ENCODE measurements at regions not wholly inside any gene's neighbourhood (a gene's known extent, or its start where the extent isn't known, plus 50 kb on each side); places are given as distances from the start of the nearest gene placed in this dataset.

- Histone ChIP-seq H3K27ac (replicated peaks; ENCODE audit: low read length) (no peak overlapping the region), H2AK5ac (ENCODE audit: low read depth, low read length) (no peak overlapping the region), H3K4me3 (ENCODE audit: low read length in 2 of 2) (no peak overlapping the region), H3K18ac (ENCODE audit: low read length) (no peak overlapping the region), H2BK12ac (ENCODE audit: low read length) (no peak overlapping the region), H3K4me2 (ENCODE audit: insufficient read depth, low read length, poor library complexity, severe bottlenecking) (no peak overlapping the region), H3K79me1 (ENCODE audit: low read depth, low read length) (no peaks in the 10 kb centered on the region), H3K36me3 (replicated peaks in 1 of 2; ENCODE audit: control insufficient read depth in 2 of 2, insufficient read depth in 2 of 2, low read length in 2 of 2) (no peaks in the 10 kb centered on the region), H2BK15ac (ENCODE audit: low read length) (no peak overlapping the region), H3K27me3 (ENCODE audit: control insufficient read depth in 3 of 3, insufficient read depth in 3 of 3, low read depth in 1 of 3, low read length in 3 of 3) (no peaks in the 10 kb centered on the region), H3K4me1 (ENCODE audit: control insufficient read depth in 2 of 2, insufficient read depth in 1 of 2, low read depth in 1 of 2, low read length in 2 of 2) (no peaks in the 10 kb centered on the region), H3K9me3 (replicated peaks in 1 of 2; ENCODE audit: control insufficient read depth in 2 of 2, insufficient read depth in 1 of 2, low read depth in 1 of 2, low read length in 2 of 2) (no peaks in the 10 kb centered on the region), H3K9ac (ENCODE audit: low read depth, low read length, poor library complexity) (no peak overlapping the region), H2AFZ (ENCODE audit: low read length) (no peak overlapping the region), H3K4ac (ENCODE audit: low read length) (no peak overlapping the region), H3K23ac (ENCODE audit: low read depth, low read length, poor library complexity) (no peak overlapping the region), H2BK5ac (ENCODE audit: low read length) (no peak overlapping the region), H2BK120ac (ENCODE audit: low read depth, low read length) (no peak overlapping the region), H4K91ac (ENCODE audit: low read depth, low read length, poor library complexity) (no peak overlapping the region), H4K8ac (ENCODE audit: low read depth, low read length) (no peak overlapping the region), H3K14ac (ENCODE audit: low read length) (no peak overlapping the region)
- DNase-seq (ENCODE audit: low spot score) = no peak
- WGBS, 2 donors (ENCODE audit: extremely low coverage in 2 of 2, insufficient read length in 2 of 2, insufficient replicate concordance in 1 of 2) = no CpG with 5 or more reads among the region's 4 CpGs
Measured at GRCh38 chr1:106439475-106439874, 617.0 kb upstream of the PRMT6 start.

GRCh38 chr1:106447466-106447865 lies 609.0 kb upstream of the PRMT6 start:
- Histone ChIP-seq H3K4me3 (ENCODE audit: low read length in 2 of 2) (no peak overlapping the region), H4K8ac (ENCODE audit: low read depth, low read length) (no peak overlapping the region), H4K91ac (ENCODE audit: low read depth, low read length, poor library complexity) (no peak overlapping the region), H2BK5ac (ENCODE audit: low read length) (no peak overlapping the region), H3K9ac (ENCODE audit: low read depth, low read length, poor library complexity) (no peak overlapping the region), H3K79me1 (ENCODE audit: low read depth, low read length) (peaks cover 1% of the 10 kb centered on the region), H2BK15ac (ENCODE audit: low read length) (no peak overlapping the region), H3K4ac (ENCODE audit: low read length) (no peak overlapping the region), H3K9me3 (replicated peaks in 1 of 2; ENCODE audit: control insufficient read depth in 2 of 2, insufficient read depth in 1 of 2, low read depth in 1 of 2, low read length in 2 of 2) (no peaks in the 10 kb centered on the region), H3K23ac (ENCODE audit: low read depth, low read length, poor library complexity) (no peak overlapping the region), H2BK120ac (ENCODE audit: low read depth, low read length) (no peak overlapping the region), H3K36me3 (replicated peaks in 1 of 2; ENCODE audit: control insufficient read depth in 2 of 2, insufficient read depth in 2 of 2, low read length in 2 of 2) (no peaks in the 10 kb centered on the region), H2AFZ (ENCODE audit: low read length) (no peak overlapping the region), H3K18ac (ENCODE audit: low read length) (no peak overlapping the region), H3K14ac (ENCODE audit: low read length) (no peak overlapping the region), H3K27ac (replicated peaks; ENCODE audit: low read length) (no peak overlapping the region), H2BK12ac (ENCODE audit: low read length) (no peak overlapping the region), H3K27me3 (ENCODE audit: control insufficient read depth in 3 of 3, insufficient read depth in 3 of 3, low read depth in 1 of 3, low read length in 3 of 3) (no peaks in the 10 kb centered on the region), H3K4me2 (ENCODE audit: insufficient read depth, low read length, poor library complexity, severe bottlenecking) (no peak overlapping the region), H3K4me1 (ENCODE audit: control insufficient read depth in 2 of 2, insufficient read depth in 1 of 2, low read depth in 1 of 2, low read length in 2 of 2) (no peaks in the 10 kb centered on the region), H2AK5ac (ENCODE audit: low read depth, low read length) (no peak overlapping the region)
- no peak for DNase-seq (ENCODE audit: low spot score)

GRCh38 chr1:106456832-106457231 lies 599.6 kb upstream of the PRMT6 start:
- no peak overlapping the region for H3K4ac ChIP-seq (ENCODE audit: low read length)
- no peak overlapping the region for H2BK5ac ChIP-seq (ENCODE audit: low read length)
- H3K9me3 ChIP-seq (replicated peaks in 1 of 2; ENCODE audit: control insufficient read depth in 2 of 2, insufficient read depth in 1 of 2, low read depth in 1 of 2, low read length in 2 of 2) = no peaks in the 10 kb centered on the region
- H3K27me3 ChIP-seq (ENCODE audit: control insufficient read depth in 3 of 3, insufficient read depth in 3 of 3, low read depth in 1 of 3, low read length in 3 of 3) = no peaks in the 10 kb centered on the region
- no peak overlapping the region for H4K91ac ChIP-seq (ENCODE audit: low read depth, low read length, poor library complexity)
- no peak for DNase-seq (ENCODE audit: low spot score)
- no peak overlapping the region for H3K4me3 ChIP-seq (ENCODE audit: low read length in 2 of 2)
- WGBS, 2 donors (ENCODE audit: extremely low coverage in 2 of 2, insufficient read length in 2 of 2, insufficient replicate concordance in 1 of 2) = no CpG with 5 or more reads among the region's 3 CpGs
- H2BK12ac ChIP-seq (ENCODE audit: low read length) = no peak overlapping the region
- no peak overlapping the region for H3K9ac ChIP-seq (ENCODE audit: low read depth, low read length, poor library complexity)
- peaks cover 1% of the 10 kb centered on the region for H3K79me1 ChIP-seq (ENCODE audit: low read depth, low read length)
- H3K27ac ChIP-seq (replicated peaks; ENCODE audit: low read length) = no peak overlapping the region
- no peaks in the 10 kb centered on the region for H3K36me3 ChIP-seq (replicated peaks in 1 of 2; ENCODE audit: control insufficient read depth in 2 of 2, insufficient read depth in 2 of 2, low read length in 2 of 2)
- no peak overlapping the region for H2AK5ac ChIP-seq (ENCODE audit: low read depth, low read length)
- no peak overlapping the region for H2BK15ac ChIP-seq (ENCODE audit: low read length)
- no peak overlapping the region for H3K18ac ChIP-seq (ENCODE audit: low read length)
- H3K14ac ChIP-seq (ENCODE audit: low read length) = no peak overlapping the region
- H3K4me2 ChIP-seq (ENCODE audit: insufficient read depth, low read length, poor library complexity, severe bottlenecking) = no peak overlapping the region
- no peak overlapping the region for H3K23ac ChIP-seq (ENCODE audit: low read depth, low read length, poor library complexity)
- no peaks in the 10 kb centered on the region for H3K4me1 ChIP-seq (ENCODE audit: control insufficient read depth in 2 of 2, insufficient read depth in 1 of 2, low read depth in 1 of 2, low read length in 2 of 2)
- H2AFZ ChIP-seq (ENCODE audit: low read length) = no peak overlapping the region
- H4K8ac ChIP-seq (ENCODE audit: low read depth, low read length) = no peak overlapping the region
- no peak overlapping the region for H2BK120ac ChIP-seq (ENCODE audit: low read depth, low read length)

GRCh38 chr1:106457368-106457767 lies 599.1 kb upstream of the PRMT6 start:
- no peak overlapping the region for H3K27ac ChIP-seq (replicated peaks; ENCODE audit: low read length)

More at GRCh38 chr1:106457368-106457767, 599.1 kb upstream of the PRMT6 start:
- Histone ChIP-seq H3K79me1 (ENCODE audit: low read depth, low read length) (no peaks in the 10 kb centered on the region), H4K91ac (ENCODE audit: low read depth, low read length, poor library complexity) (no peak overlapping the region), H3K23ac (ENCODE audit: low read depth, low read length, poor library complexity) (no peak overlapping the region), H3K4me2 (ENCODE audit: insufficient read depth, low read length, poor library complexity, severe bottlenecking) (no peak overlapping the region), H3K14ac (ENCODE audit: low read length) (no peak overlapping the region), H3K36me3 (replicated peaks in 1 of 2; ENCODE audit: control insufficient read depth in 2 of 2, insufficient read depth in 2 of 2, low read length in 2 of 2) (no peaks in the 10 kb centered on the region), H3K27me3 (ENCODE audit: control insufficient read depth in 3 of 3, insufficient read depth in 3 of 3, low read depth in 1 of 3, low read length in 3 of 3) (no peaks in the 10 kb centered on the region), H3K4me3 (ENCODE audit: low read length in 2 of 2) (no peak overlapping the region), H2AK5ac (ENCODE audit: low read depth, low read length) (no peak overlapping the region), H3K18ac (ENCODE audit: low read length) (no peak overlapping the region), H2AFZ (ENCODE audit: low read length) (no peak overlapping the region), H2BK5ac (ENCODE audit: low read length) (no peak overlapping the region), H3K4me1 (ENCODE audit: control insufficient read depth in 2 of 2, insufficient read depth in 1 of 2, low read depth in 1 of 2, low read length in 2 of 2) (no peaks in the 10 kb centered on the region), H2BK12ac (ENCODE audit: low read length) (no peak overlapping the region), H4K8ac (ENCODE audit: low read depth, low read length) (no peak overlapping the region), H2BK120ac (ENCODE audit: low read depth, low read length) (no peak overlapping the region), H3K9me3 (replicated peaks in 1 of 2; ENCODE audit: control insufficient read depth in 2 of 2, insufficient read depth in 1 of 2, low read depth in 1 of 2, low read length in 2 of 2) (no peaks in the 10 kb centered on the region), H2BK15ac (ENCODE audit: low read length) (no peak overlapping the region), H3K4ac (ENCODE audit: low read length) (no peak overlapping the region), H3K9ac (ENCODE audit: low read depth, low read length, poor library complexity) (no peak overlapping the region)
- no CpG with 5 or more reads among the region's 1 CpG for WGBS, 2 donors (ENCODE audit: extremely low coverage in 2 of 2, insufficient read length in 2 of 2, insufficient replicate concordance in 1 of 2)
- DNase-seq (ENCODE audit: low spot score) = no peak
